ENCODE measurements at regions not wholly inside any gene's neighbourhood (a gene's known extent, or its start where the extent isn't known, plus 50 kb on each side); places are given as distances from the start of the nearest gene placed in this dataset.
"Not testable (repeated sequence)": the region's sequence is repeated elsewhere in the genome, so short reads cannot be mapped to it uniquely, and the experiment has no call there.

- DNase-seq, result not testable (repeated sequence)
Measured at GRCh38 chr22:23437107-23437395, 143.0 kb downstream of the IGLL1 start.

GRCh38 chr22:23436354-23437106, 143.6 kb downstream of the IGLL1 start:
- DNase-seq, result not testable (repeated sequence)

GRCh38 chr22:23435186-23435585, 144.9 kb downstream of the IGLL1 start:
- DNase-seq, result not testable (repeated sequence)

GRCh38 chr22:23434198-23434830, 145.8 kb downstream of the IGLL1 start:
- not testable (repeated sequence) for DNase-seq

- DNase-seq, result not testable (repeated sequence)
Measured at GRCh38 chr22:23433127-23434005, 146.7 kb downstream of the IGLL1 start.

- DNase-seq, result not testable (repeated sequence)
Measured at GRCh38 chr22:23432719-23433118, 147.4 kb downstream of the IGLL1 start.

- DNase-seq, result no peak
Measured at GRCh38 chr22:23431337-23432072, 148.6 kb downstream of the IGLL1 start.

- not testable (repeated sequence) for DNase-seq
Measured at GRCh38 chr22:23424551-23425068, 155.5 kb downstream of the IGLL1 start.

GRCh38 chr22:23424031-23424430, 156.1 kb downstream of the IGLL1 start:
- DNase-seq, result no peak

- DNase-seq, result not testable (repeated sequence)
Measured at GRCh38 chr22:23422281-23422680, 157.8 kb downstream of the IGLL1 start.

- DNase-seq, result not testable (repeated sequence)
Measured at GRCh38 chr22:23421300-23421699, 158.8 kb downstream of the IGLL1 start.

- DNase-seq, result no peak
Measured at GRCh38 chr22:23419931-23420330, 160.2 kb downstream of the IGLL1 start.

GRCh38 chr22:23419171-23419570, 160.9 kb downstream of the IGLL1 start:
- no peak for DNase-seq

GRCh38 chr22:23418159-23418788, 161.8 kb downstream of the IGLL1 start:
- no peak for DNase-seq

GRCh38 chr22:23417327-23417726, 162.8 kb downstream of the IGLL1 start:
- DNase-seq, result not testable (repeated sequence)

- DNase-seq, result not testable (repeated sequence)
Measured at GRCh38 chr22:23416169-23416690, 163.9 kb downstream of the IGLL1 start.

GRCh38 chr22:23415490-23415851, 164.6 kb downstream of the IGLL1 start:
- no peak for DNase-seq

GRCh38 chr22:23414727-23415489, 165.2 kb downstream of the IGLL1 start:
- no peak for DNase-seq

- DNase-seq, result no peak
Measured at GRCh38 chr22:23411739-23412138, 168.4 kb downstream of the IGLL1 start.

GRCh38 chr22:23410411-23410810, 169.7 kb downstream of the IGLL1 start:
- no peak for DNase-seq

GRCh38 chr22:23409976-23410375, 170.1 kb downstream of the IGLL1 start:
- DNase-seq, result no peak
